ENCODE measurements at regions not wholly inside any gene's neighbourhood (a gene's known extent, or its start where the extent isn't known, plus 50 kb on each side); places are given as distances from the start of the nearest gene placed in this dataset.
A peak's percentile ranks its signal among the peaks of the same experiment; 100 is the strongest.

DNA sequence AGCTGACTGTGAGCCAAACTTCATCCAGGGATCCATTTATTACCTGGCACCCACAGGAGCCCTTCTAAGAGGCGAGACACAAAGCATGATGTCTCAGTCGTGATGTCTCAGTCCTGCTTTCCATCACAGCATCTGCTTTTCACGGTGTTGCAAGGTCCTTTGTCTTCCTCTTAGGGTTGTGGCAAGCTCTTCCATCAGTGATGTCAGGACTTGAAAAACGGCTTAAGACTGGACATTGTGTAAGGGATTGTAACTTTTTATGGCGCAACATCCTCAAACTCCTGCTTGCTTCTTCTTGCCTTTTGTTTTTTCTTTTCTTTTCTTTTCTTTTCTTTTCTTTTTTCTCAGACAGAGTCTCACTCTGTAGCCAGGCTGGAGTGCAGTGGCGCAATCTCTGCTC, 586.5 kb upstream of the TMEM132C start:
- DNase-seq (ENCODE audit: low read depth) = peak; percentile 31

DNA sequence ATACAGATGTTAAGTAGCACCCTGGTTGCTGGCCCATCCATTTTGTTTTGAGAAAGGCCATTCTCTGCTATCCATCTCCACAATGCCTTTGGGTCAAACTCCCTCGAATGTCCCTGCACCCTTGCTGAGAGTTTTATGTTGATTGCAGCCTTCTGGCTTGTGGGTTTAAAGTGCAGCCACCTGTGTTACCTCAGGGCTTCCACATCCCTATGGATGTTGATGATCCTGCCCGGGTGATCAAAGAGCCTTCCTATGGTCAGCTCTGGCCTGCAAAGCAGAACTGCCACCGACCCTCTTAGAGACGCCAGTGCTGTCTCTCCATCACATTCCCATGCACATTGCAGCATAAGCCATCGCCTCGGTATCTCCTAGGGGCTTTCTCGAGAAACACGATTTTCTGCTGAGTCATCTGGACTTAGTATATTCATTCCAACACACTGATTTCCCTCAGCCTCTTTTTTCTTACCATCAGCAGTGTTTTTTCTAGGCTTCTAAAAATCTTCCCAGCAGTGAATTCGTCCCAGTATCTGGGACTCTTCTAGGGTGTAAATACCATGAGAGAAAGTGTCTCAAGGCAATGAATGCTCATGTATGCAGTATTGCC, 585.7 kb upstream of the TMEM132C start:
- DNase-seq (ENCODE audit: low read depth) = peak; percentile 11

DNA sequence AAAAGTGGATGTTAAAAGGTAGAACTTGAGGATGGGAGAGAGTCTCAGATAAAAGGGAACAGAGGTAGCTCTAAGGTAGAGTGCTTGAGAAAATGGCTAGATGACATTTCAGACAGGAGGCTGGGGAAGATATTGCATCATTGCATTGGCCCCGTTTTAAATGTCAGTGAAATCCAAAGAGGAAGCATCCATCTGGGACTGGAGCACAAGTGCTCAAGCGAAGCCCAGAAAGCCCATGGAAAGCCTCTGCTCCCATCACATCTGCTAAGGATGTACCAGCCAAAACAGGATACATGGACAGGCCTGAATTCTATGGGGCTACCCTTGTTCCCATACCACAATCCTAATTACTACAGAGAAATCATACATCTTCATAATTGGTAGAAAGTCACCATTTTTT, 581.5 kb upstream of the TMEM132C start:
- DNase-seq (ENCODE audit: low read depth) = no peak

DNA sequence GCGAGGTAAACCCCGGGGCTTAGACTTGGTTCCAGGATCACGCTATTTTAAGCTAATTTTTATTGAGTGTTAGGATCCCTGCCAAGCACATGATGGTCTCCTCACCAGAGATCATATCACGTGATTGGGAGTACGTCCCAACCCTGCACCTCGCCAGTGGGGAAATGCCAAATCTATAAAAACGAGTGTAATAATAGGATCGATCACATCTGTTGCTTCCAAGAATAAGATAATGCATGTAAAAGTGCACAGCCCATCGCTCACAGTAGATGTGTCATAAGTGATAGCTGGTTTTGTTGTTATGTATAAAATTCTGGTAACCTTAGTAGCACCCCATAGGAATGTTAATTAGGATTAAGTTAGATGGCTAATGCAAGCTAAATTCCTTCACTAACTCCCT, 581.0 kb upstream of the TMEM132C start:
- DNase-seq (ENCODE audit: low read depth) = no peak

DNA sequence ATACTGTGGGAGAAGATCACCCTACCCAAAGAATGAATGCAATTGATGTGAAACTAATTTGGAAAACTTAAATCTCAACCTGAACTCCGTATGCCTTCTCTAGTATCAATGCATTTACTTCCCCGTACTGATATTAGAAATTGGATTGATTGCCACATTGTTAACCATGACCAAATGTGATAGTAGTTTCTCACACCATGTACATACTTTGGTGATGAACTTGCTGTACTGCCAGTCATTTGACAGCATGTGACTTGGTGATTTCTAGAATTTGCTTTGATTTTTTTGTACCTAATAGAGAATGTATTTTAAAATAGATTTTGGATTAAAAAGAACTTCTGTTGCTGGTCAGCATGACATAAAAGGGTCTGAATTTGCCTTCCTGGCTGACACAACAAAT, 579.8 kb upstream of the TMEM132C start:
- no peak for DNase-seq (ENCODE audit: low read depth)

DNA sequence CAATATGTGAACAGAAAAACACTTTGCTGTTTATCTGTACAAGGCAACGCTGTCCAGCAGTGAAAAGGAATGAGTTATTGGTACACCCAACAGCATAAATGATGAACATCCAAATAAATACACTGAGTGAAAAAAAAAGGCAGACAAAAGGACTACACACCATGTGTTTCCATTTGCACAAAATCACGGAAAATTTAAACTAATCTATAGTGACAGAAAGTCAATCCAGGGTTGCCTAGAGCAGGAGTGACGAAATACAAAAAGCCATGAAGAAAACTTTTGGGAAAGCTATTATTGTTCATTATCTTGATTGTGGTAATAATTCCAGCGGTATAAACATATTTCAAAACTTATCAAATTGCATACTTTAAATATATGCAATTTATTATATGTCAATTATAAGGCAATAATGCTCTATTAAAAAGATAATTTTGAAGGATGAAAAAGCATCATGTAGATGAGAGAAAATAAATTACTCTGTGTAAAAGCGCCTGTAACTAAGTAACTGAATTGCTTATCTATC, 578.0 kb upstream of the TMEM132C start:
- no peak for DNase-seq (ENCODE audit: low read depth)

DNA sequence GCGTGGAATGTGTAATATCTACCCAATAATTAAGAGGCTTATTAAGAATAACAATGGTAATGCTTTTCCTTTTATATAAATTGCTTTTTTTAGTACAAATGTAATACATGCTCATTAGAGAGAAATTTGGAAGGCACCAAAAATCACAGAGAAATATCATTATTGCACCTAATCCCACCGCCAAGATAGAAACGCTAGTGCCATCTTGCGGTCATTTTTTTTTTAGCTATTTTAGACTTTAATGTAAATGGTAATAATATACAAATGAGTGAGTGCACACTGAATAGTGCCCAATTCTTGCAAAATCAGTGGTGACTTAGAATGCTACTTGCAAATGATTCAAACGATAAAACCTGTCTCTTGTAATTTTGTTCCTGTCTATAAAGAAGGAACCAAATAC, 576.8 kb upstream of the TMEM132C start:
- no peak for DNase-seq (ENCODE audit: low read depth)

DNA sequence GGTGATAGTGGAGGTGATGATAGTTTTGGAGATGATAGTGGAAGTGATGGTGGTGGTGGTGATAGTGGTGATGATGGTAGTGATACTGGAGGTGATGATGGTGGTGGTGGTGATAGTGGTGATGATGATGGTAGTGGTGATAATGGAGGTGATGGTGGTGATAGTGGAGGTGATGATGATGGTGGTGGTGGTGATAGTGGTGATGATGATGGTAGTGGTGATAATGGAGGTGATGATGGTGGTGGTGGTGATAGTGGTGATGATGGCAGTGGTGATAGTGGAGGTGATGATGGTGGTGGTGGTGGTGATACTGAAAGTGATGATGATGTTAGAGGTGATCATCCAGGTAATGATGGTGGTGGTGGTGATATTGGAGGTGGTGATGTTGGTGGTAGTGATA, 570.0 kb upstream of the TMEM132C start:
- DNase-seq (ENCODE audit: low read depth) = no peak

DNA sequence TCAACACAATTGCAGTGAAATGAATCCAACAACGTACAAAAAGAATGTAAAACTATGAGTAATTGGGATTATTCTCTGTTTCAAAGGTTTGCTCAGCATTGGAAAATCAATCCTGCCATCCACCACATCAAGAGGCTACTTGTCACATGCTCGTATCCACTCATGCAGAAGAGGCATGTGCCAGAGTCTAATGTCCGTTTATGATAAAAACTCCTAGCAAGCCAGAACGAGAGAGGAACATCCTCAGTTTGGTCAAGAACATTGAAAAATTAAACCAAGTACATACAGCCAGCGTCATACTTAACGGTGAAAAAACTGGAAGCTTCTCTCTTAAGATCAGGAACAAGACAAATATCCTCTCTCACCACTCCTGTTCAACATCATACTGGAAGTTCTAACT, 563.9 kb upstream of the TMEM132C start:
- no peak for DNase-seq (ENCODE audit: low read depth)

DNA sequence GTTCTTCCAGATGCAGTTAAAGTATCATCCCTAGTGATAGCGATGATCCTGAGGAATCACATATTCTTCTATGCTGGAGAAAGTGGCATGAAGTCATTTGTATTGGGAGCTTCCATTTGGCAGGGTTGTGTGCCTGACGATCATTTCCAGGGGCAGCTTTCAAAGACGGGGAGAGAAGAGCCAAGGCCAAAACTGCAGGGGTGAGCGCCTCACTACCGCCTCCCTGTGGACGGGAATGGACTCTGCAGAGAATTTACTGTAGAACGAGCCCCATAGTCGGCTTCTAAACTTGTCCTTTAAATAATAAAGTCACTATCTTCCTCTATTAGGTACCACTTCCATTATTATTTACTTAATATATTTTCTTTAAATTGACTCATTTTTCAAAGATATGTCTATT, 555.9 kb upstream of the TMEM132C start:
- no peak for DNase-seq (ENCODE audit: low read depth)

DNA sequence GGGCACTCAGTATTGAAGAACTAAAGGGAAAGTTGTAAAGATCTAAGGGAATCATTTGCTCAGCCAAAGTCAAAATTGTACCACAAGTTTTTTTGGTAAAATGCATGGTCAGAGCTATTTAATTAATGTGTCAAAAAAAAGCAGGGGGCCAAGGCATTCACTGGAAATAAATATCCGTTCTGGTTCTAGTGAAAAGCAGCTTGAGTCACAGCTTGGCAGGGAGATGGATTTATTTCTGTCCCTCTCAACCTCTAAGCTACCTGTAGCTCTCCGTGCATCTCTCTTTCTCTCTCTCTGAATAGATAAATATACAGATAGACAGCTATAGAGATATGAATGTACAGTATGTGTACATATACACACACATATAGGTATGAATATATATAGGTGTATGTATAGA, 554.4 kb upstream of the TMEM132C start:
- DNase-seq (ENCODE audit: low read depth) = no peak

DNA sequence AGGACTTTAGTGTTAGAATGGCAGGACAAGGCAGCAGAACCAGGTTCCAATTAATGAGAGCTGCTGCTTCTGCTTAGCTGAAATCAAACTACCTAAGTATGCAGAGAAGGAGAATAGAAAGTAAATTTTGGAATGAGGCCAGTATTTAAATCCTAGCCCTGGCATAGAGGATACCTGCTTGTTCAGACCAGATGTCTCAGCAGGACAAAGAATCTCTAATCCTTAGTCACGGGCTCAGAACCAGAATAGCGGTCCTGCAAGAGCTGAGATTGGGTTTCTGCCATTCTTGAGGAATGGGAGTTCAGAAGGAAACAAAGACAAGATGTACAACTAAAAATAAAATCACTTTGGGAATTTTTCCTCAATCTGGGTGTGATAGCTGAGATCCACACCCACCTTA, 550.8 kb upstream of the TMEM132C start:
- DNase-seq (ENCODE audit: low read depth) = no peak

DNA sequence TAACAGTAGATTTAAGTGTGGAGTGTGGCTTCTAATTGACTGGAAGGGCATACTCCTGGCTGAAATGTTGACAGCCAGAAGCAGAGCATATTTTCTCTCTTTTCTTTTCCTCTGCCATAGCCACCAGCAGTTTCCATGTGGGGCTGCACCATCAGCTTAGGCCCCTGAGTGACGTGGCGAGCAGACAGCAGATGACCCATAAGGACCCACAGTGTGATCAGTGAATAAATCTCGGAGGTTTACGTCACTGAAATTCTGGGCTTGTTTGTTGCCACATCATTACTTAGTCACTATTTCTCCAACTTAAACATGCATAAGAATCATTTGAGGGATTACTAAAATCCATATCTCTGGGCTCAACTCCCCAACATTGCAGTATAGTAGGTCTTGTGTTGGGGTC, 549.7 kb upstream of the TMEM132C start:
- peak; percentile 31 for DNase-seq (ENCODE audit: low read depth)

DNA sequence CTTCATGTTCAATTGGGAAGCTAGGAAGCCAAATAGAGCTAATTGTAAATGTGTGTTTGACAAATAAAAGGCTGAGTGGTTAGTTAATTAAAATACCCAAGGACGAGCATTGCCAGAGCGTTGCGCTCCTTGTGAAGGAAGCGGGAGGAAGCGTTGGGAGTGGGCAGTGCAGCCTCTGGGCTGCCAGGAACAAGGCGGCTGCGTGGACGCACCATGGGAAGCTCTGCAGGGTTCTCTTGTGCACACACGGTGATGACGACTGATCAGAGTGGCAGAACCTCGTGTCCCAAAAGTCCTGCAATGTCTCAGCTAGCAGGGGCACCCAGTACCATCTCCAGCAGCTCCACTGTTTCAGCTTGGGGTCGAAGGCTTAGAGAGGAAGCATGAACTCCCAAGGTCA, 546.6 kb upstream of the TMEM132C start:
- DNase-seq (ENCODE audit: low read depth) = no peak

DNA sequence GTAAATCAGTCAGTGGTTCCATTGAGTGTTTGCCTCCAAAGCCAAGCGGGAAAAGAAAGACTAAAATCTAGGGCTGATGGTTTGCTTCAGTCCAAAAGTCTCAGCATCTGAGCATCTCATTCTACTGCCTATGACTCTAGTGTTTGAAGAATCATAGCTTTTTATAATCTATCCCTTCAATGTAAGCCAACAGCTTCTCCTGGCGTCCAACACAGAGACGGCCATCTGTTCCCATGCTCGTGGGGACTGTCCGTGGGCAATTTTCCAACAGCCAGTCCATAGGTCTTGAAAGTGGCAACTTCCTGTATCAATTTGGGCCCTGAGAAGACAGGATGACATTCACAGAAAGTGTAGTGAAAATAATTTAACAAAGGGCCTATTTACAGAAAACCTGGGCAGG, 544.4 kb upstream of the TMEM132C start:
- no peak for DNase-seq (ENCODE audit: low read depth)

DNA sequence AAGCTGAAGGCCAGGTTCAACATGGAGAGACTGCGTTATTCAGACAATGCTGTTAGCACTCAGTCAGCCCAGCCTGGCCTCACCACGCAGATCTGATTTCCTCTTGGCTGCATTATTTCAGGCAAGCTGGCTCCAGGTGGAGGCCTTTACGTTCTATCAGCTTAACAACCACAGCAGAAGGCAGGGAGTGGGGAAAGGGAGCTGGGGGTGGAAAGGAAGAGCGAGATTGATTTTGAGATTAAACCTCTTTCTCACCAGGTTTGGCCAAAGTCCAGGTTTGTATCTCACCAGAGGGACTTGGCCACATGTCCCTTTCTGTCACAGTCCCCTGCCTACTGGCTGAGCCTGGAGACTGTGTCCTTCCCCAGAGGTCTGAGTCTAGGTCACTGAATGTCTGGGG, 543.7 kb upstream of the TMEM132C start:
- DNase-seq (ENCODE audit: low read depth) = no peak

DNA sequence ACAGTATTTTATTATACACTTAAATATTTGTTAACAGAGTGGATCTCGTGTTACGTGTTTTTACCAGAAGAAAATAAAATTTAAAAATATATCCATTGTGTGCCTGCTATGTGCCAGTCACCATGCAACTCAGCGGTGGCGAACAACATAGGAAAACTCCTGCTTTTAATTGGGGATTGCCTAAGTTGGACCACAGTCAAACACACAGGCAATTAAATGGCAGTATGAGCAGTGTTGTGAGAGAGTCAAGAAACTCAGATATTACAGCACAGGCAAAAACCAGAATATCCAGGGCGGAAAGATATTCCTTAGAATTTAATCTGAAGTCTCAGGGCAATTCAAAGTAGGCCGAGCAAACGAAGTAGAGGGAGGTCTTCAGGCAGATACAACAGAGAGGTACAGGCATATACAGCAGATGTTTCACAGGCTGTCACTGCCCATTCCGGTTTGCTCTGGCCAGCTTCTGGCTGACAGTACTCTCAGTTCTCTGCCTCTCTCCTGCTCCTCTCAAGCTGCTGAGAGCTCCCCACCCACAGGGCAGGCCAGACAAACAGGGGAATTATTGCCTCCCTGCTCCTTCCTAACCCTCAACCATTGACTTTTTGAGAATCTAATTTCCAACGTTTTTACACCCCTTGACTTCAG, 540.2 kb upstream of the TMEM132C start:
- DNase-seq (ENCODE audit: low read depth) = no peak

DNA sequence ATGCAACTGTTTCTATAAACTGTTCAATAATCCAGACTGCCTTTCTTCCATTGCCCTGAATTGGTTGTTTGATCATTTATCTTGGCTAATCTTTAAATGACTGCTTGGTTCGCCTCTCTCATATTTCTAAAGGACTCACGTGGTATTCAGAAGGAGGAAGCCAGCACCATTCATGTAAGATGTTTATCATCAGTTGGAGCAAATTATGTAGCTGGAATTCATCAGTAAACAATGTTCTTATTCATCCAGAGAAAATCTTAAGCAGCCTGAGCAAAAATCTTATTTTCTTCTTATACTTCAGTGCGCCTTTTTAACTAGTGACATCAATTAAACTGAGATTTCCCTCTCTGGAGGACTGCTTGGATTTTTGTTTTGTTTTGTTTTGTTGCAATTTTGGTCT, 538.7 kb upstream of the TMEM132C start:
- no peak for DNase-seq (ENCODE audit: low read depth)

DNA sequence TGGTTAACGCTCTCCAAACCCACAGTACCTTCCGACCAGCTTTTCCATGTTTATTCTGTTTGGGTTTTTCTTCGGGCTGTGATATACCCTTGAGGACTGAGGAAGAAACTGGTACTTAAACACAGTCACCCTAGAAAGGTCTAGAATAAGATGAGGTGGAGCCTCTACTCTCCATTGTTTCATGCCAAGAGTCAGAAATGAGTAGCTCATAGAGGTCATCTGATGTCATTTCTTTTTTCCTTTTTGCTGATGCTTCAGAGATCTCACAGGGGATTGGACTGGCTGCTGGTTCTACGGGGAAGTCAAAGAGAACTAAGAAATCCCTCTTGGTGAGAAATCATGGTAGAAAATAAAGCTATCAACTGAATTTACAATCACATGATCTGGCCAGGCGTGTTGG, 538.2 kb upstream of the TMEM132C start:
- no peak for DNase-seq (ENCODE audit: low read depth)

DNA sequence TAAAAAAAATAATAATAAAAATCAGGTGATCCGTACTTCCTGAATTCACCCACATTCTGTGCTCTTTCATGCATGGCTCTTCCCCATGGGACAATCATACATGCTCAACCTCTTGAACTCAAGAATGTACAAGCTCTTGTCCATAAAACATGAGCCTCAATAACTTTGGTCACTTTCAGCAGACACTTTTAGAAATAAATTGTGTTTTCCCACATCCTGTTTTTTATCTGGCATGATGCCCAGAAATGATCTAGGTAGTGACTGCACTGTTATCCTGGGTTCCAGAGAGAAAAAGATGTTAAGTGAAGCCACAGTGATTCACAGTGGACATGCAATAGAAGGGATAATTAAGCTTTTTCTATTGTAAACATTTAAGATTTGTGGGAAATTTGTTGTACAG, 537.6 kb upstream of the TMEM132C start:
- DNase-seq (ENCODE audit: low read depth) = peak; percentile 10

DNA sequence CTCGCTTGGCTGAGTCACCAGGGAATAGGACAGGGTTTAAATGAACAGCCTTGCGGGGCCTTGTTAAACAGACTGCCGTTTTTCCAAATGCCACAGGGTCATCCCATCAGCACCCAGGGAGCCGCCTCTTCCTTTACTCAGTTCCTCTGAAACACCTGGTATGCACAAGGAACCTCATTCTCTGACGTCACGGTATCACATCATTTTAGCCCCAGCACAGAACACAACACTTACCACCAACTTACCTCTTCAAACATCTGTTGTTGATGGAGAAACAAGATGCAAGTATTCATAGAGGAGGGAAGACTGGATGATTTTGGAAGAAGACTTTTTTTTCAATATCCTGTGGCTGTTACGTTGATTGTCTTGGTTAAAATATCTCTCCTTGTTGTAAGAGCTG, 535.3 kb upstream of the TMEM132C start:
- DNase-seq (ENCODE audit: low read depth) = no peak

DNA sequence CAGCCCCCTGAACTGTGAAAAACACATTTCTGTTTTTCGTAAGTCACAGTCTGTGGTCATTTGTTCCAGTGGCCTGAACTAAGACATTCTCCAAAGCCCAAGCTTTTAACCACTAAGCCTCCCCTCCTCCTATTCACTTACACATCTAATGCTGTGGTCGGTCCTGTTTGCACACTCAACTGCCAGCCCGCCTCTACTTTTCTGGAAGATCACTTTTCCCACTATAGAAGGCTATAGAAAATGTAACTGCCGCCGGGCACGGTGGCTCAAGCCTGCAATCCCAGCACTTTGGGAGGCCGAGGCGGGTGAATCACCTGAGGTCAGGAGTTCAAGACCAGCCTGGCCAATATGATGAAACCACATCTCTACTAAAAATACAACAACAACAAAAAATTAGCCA, 524.7 kb upstream of the TMEM132C start:
- no peak for DNase-seq (ENCODE audit: low read depth)

DNA sequence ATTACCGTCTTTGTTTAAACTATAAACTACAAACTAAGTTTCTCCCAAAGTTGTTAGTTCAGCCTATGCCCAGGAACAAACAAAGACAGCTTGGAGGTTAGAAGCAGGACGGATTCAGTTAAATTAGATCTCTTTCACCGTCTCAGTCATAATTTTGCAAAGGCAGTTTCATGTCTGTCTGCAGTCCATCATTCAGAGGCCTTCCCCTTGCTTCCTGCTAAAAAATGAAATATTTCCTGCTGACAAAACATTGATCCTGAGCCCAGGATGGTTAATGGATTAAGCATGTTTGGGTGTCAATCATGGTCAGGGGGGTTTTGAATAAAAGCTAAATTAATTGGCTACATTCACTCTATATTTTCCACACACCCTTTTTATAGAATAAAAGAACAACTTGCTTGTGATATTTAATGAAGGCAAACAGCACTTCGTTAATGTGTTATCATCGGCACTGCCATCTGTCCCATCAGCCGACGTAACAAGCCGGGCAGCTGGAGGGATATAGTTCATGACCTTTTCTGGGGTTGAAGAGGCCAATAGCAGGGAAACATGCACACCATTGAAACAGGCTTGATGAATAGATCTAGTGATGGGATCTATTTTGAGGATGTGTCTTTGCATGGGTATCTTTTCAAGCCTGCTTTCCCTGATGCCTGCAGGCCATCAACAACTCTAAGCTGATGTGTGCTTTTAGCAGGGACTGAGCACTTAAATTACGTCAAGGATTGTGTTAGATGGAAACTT, 521.3 kb upstream of the TMEM132C start:
- DNase-seq (ENCODE audit: low read depth) = no peak

DNA sequence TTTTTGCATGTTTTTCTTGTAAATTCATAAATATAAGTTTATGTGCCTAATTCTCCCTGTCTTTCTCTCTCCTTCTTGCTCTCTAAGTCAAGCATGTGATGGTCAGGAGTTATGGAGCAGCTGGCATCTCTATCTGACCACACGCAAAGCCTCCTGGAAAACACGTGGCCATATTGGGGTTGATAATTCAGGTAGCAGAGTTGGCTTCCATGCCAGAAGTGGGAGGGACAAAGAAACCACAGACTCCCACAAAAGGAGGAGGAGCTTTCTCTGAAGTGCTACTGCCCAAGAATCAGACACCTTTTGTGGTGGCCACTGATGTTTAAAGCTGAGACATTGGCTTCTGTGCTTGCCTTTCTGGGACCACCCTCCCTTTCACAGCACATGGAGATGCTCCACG, 517.6 kb upstream of the TMEM132C start:
- no peak for DNase-seq (ENCODE audit: low read depth)
